ENCODE measurements at regions not wholly inside any gene's neighbourhood (a gene's known extent, or its start where the extent isn't known, plus 50 kb on each side); places are given as distances from the start of the nearest gene placed in this dataset.

GRCh38 chr7:16961641-16962040 lies 79.9 kb upstream of the AGR3 start:
- TF ChIP-seq CTCF (IDR thresholded peaks at IDR 0.05) (no peak), POLR2A (IDR thresholded peaks at IDR 0.05) (no peak)

Data from adrenal gland (tissue), 5 donors.